ENCODE measurements at regions not wholly inside any gene's neighbourhood (a gene's known extent, or its start where the extent isn't known, plus 50 kb on each side); places are given as distances from the start of the nearest gene placed in this dataset.

- no peak for DNase-seq
These were observed 84.5 kb upstream of the ADGRL4 start for GRCh38 chr1:79090985-79091384.

DNA sequence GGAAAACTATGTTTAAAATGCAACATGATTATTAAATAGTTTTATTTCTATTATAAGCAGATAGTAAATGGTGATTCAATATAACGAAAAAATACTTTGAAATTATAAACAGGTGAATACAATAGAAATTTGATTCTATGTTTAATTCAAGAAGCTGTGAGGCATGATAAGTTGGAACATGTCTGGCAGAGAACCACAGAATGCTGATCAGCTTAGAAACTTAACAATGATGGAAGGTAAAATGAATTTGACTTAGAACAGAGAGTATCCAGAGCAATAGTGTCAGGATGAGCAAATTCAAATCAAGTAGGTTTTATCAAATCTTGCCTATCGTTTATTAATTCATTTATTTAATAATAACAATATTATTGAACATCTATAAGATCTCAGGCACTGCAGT, 83.4 kb upstream of the ADGRL4 start:
- no peak for DNase-seq

- no peak for DNase-seq
These were observed 75.7 kb upstream of the ADGRL4 start for GRCh38 chr1:79082233-79082632.

GRCh38 chr1:79079770-79080169, 73.2 kb upstream of the ADGRL4 start:
- DNase-seq: peak in 1 of 2 experiments; percentile 30

GRCh38 chr1:79074975-79075374, 68.4 kb upstream of the ADGRL4 start:
- no peak for DNase-seq

GRCh38 chr1:79069828-79070227, 63.3 kb upstream of the ADGRL4 start:
- DNase-seq: no peak

DNA sequence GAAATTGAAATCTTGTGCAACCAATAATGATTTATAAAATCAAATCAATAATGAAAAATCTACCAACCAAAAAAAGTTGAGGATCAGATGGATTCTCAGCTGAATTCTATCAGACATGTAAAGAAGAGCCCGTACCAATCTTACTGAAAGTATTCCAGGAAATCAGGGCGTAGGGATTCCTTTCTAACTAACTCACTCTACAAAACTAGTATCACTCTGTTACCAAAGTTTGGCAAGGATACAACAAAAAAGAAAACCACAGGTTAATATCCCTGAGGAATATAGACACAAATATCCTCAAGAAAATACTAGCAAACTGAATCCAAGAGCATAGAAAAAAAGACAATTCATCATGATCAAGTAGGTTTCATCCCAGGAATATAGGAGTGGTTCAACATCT, 52.8 kb upstream of the ADGRL4 start:
- DNase-seq: no peak
